LNCaP clone FGC (cell line): ENCODE measurements at regions not wholly inside any gene's neighbourhood (a gene's known extent, or its start where the extent isn't known, plus 50 kb on each side); places are given as distances from the start of the nearest gene placed in this dataset.

Source experiments
- DNase-seq: peaks from one replicate; pipeline ENCODE4 v3.0.0-alpha.2; 2011; ENCODE audit warnings: low read depth
- H3K4me3 ChIP-seq: 2 replicates; pipeline ENCODE4 v1.5.1; 2011; ENCODE audit warnings: mild to moderate bottlenecking, low read depth, low read length, control low read depth
- TF ChIP-seq, protein P1 (sequence below): IDR thresholded peaks from 2 replicates; pipeline ENCODE4 v1.5.1; 2012; ENCODE audit warnings: mild to moderate bottlenecking; ENCODE audit not compliant: control insufficient read depth, insufficient read depth; ENCODE audit errors: extremely low read depth

DNA sequence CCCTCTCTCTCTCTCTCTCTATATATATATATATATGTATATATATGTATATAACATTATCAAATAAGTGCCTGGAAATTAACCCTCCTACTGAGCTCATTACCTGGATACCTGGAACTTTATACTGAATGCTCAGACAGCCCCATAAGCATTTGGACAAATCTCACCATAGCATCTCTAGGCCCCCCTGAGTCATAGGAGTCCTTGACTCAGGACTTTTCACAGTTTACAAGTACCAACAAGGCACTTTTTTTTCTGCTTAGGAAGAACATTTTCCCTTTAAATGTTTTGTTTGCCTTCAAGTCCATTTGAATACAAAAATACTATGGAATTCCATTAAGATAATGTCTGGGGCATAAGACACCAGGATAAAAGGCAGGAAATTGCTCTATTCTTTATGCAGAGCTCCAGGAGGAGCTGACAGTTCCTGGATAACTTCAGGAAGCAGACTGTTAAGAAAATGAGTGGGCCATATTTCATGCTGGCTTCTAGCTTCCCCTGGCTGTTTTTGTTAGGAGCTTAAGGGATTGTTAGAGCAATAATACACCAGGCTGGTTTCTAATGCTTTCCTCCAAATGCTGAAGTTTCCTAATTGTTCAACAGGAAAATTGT lies 171.7 kb upstream of the ASIC2 start:
- no peak for DNase-seq

DNA sequence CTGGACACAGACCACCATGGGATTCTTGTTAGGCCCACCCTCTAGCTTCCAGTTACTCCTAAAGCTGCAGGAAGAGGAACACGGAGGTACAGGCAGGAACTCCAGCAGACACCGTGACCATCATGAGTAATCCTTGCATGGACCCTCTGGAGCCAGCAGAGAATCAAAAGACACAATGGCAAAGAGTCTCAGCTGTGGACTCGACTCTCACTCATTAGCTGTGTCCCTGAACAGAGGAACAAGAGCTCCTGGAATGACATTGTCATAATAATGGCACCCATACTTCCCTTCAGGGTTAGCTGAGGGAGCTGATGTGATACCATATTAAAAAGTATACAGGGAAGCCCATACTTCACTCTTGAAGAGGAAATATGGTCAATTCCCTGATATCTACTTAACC lies 176.3 kb upstream of the ASIC2 start:
- TF ChIP-seq, protein P1, sequence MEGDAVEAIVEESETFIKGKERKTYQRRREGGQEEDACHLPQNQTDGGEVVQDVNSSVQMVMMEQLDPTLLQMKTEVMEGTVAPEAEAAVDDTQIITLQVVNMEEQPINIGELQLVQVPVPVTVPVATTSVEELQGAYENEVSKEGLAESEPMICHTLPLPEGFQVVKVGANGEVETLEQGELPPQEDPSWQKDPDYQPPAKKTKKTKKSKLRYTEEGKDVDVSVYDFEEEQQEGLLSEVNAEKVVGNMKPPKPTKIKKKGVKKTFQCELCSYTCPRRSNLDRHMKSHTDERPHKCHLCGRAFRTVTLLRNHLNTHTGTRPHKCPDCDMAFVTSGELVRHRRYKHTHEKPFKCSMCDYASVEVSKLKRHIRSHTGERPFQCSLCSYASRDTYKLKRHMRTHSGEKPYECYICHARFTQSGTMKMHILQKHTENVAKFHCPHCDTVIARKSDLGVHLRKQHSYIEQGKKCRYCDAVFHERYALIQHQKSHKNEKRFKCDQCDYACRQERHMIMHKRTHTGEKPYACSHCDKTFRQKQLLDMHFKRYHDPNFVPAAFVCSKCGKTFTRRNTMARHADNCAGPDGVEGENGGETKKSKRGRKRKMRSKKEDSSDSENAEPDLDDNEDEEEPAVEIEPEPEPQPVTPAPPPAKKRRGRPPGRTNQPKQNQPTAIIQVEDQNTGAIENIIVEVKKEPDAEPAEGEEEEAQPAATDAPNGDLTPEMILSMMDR, result no peak
- no peak for DNase-seq
- no peak overlapping the region for H3K4me3 ChIP-seq

More for the DNA sequence above, 171.7 kb upstream of the ASIC2 start:
- TF ChIP-seq, protein P1, result no peak
- no peak overlapping the region for H3K4me3 ChIP-seq

DNA sequence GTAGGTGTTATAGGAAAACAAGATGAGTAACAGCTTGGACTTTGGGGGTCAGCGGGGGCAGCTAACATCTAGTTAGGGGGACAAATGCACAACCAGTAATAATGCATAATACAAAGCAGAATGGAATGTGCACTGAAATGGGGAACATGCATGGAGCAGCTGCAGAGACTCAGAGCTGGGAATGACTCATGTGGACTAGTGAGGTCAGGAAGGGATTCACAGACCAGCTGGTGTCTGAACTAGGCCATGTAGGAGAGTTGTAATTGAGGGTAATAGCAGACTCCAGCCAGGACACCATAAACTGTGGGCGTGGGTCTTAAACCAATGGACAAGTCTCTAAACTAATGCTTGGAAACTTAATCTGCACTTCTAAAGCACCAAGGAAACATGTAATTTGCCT lies 176.8 kb upstream of the ASIC2 start:
- H3K4me3 ChIP-seq, result no peak overlapping the region
- no peak for DNase-seq
- TF ChIP-seq, protein P1, result no peak

DNA sequence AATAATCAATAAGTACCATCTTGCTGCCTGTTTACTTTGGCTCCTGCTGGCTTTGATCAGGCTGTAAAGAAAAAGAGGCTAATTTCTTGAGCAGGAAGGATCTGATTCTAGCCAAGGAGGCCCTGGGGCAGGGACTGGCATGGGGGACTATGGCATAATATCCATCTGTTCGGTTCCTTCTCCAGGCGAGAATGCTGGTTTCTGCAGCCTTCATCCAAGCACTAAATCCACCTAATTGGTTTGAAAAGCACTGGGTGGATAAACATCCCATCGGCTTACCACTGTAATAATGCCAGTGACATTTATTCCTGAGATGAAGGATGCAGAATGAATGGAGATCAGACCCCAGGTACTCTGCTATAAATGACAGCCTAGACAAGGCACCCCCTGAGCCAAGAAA lies 180.0 kb upstream of the ASIC2 start:
- no peak overlapping the region for H3K4me3 ChIP-seq
- TF ChIP-seq, protein P1, result no peak
- no peak for DNase-seq

DNA sequence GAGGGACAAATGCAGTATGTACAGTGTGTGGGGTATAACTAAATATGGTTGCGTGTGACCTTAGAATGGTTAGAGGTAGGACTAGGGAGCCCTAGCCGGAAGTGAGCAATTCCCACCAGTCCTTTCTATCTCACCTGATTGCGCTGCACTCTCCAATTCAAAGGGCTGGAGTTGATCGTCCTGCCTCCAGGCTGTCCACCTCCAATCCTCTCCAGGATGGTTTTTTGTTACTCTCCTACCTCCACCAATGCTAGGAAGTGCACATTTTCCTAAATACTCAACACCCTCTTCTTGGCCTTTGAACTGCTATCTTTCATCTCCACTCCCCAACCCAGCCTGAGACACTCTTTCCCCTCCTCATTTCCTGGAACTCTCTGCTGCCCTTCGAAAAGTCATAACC lies 181.7 kb upstream of the ASIC2 start:
- TF ChIP-seq, protein P1, result no peak
- no peak for DNase-seq
- H3K4me3 ChIP-seq, result no peak overlapping the region

DNA sequence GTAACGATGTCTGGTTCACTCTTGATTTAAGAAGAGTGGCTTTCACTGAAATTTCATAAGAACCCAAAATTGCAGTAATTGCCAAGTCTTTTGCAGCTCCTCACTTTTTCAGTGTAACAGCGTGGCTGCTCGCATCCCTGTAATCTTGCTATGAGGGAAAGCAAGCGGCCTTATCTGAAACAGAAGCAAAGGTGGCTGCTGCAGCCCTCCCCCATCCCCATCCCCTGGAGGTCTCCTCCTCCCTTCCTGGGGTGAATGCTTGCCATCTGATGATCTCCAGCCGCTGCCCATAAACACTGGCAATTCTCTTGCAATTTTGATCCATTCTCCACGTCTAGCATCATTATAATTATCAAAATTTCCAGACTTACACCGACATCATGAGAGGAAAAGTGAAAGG lies 182.5 kb upstream of the ASIC2 start:
- DNase-seq, result no peak
- no peak overlapping the region for H3K4me3 ChIP-seq
- TF ChIP-seq, protein P1, result no peak

DNA sequence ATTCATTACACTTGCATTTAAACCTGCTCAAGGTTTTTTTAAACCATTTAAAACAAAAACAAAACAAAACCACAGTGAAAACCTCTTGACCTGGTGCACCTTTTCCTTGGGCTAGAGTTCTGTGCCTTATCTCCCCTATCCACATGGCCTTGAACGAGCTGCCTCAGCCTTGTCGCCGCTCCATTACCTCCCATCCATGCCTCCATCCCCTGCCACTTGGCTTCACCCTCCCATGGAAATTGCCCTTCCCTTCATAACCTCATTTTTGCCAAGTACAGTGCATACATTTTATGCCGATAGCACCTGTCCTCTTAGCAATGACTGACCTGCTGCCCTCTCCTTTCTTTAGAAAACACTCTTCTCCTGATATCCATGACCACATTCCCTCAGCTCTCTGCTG lies 188.6 kb upstream of the ASIC2 start:
- DNase-seq, result no peak
- no peak overlapping the region for H3K4me3 ChIP-seq
- TF ChIP-seq, protein P1, result no peak
